GM18873 (cell line): ENCODE measurements at regions not wholly inside any gene's neighbourhood (a gene's known extent, or its start where the extent isn't known, plus 50 kb on each side); places are given as distances from the start of the nearest gene placed in this dataset.

Source experiments
- ATAC-seq: cut with Tn5 transposase; IDR thresholded peaks from one replicate; pipeline ENCODE4 v1.9.1; 2021; ENCODE audit warnings: mild to moderate bottlenecking, moderate library complexity, moderate number of reproducible peaks; ENCODE audit not compliant: unreplicated experiment, low FRiP score

DNA sequence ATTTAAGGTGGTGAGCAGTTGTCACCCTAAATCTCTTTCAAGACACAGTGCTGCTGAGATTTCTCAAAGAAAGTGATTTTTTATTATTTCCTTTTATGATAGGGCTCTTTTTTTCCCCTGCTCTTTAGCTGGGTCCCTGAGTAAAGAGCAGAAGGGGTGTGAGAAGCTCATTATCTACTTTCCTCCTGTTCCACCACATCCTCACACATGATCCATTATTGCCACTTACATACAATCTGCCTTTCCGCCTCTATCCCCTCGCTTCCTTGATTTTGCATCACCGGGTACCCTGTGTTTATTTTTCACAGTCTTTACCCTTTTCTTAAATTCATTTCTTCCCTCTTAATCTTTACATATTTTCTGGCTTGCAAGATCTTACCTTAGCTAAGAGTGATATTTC, 93.9 kb upstream of the CCDC85A start:
- no peak for ATAC-seq

DNA sequence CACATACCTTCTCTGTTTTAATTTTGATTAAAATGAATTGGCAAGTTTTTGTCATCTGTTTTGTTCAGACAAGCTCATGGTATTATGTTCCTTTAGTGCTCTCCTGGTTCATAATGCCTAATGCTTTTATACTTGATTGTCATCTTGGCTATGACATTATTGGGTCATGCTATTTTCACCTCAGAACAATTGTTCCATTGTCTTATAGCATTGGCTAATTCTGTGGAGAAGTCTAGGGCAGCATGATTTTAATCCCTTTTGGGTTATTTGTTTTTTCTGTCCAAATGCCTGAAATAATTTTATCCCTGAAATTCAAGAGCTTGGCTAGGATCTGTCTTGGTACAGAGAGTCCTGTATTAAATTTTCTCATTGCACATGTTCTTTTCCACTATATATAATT, 83.8 kb upstream of the CCDC85A start:
- ATAC-seq, result no peak

DNA sequence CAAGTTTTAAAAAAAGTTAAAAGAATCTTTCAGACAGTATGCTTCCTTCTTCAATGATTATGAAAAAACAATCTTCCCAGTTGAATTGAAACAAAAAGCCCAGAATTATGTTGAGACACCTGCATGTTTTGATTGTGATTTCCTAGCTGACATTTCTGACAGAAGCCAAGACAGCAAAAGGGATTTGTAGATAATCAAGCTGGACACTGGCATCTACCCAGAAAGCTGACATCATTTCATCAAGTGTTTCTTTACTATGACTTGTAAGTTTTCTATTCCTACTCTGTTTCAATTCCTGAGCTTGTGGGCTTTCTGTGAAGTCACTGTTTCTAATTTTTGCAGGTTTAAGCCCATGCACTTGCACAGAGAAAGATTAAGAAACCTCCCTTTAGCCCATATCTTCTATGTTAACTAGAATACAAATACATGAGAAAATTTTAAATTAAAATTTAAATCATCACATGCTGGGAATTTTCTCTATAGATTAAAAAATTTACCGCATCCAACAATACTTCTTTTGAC, 82.9 kb upstream of the CCDC85A start:
- ATAC-seq, result no peak

DNA sequence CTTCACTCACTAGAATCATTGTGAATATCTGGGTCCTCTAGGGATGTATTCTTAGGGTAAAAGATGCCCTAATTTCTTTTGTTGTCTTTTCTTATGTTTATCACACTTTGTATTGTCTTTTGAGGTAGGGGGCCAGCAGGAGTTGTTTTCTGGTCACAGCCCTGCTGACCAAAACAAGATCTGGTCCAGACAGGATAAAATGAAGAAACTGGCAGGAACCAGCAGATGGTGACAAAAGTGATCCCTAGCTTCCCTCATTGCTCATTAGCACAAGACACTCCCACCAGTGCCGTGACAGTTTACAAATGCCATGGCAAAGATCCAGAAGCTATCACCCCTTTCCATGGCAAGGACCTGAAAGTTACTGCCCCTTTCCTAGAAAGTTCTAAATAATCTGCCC, 81.7 kb upstream of the CCDC85A start:
- ATAC-seq, result no peak

DNA sequence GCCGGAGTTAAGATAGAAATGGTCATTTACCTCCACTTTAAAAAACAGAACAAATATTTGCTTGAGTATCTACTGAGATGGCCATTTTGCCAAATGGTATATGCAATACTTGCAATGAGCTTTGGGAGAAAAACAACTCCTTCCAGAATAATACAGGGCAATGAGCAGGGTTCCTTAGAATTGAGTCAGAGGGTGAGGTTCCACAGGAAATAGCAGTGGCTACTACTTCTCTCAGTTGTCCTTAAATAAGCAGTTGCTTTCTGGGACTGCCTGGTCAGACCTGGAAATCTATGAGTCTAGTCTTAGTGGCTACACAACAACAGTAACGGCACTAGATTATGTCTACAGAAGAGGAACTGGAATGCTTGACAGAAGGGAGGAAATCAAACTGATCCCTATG, 80.9 kb upstream of the CCDC85A start:
- ATAC-seq, result no peak

DNA sequence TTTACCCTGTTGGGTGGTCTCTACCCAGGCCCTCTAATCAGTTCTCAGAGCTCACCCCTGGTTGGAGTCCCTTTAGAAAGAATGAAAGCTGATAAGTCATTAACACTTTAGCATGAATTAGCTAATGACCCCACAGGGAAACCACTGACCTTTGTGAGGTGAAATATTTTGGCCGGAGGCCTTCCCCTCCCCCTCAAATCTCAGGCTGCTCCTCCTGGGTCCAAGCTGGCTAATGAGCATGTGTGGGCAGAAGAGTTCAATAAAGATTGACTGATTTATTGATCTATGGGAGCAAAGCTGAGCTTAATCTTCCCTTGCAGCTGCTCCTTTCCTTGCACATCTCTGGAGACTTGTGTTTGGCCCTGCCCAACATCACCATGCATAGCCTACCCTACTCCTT, 78.8 kb upstream of the CCDC85A start:
- no peak for ATAC-seq

DNA sequence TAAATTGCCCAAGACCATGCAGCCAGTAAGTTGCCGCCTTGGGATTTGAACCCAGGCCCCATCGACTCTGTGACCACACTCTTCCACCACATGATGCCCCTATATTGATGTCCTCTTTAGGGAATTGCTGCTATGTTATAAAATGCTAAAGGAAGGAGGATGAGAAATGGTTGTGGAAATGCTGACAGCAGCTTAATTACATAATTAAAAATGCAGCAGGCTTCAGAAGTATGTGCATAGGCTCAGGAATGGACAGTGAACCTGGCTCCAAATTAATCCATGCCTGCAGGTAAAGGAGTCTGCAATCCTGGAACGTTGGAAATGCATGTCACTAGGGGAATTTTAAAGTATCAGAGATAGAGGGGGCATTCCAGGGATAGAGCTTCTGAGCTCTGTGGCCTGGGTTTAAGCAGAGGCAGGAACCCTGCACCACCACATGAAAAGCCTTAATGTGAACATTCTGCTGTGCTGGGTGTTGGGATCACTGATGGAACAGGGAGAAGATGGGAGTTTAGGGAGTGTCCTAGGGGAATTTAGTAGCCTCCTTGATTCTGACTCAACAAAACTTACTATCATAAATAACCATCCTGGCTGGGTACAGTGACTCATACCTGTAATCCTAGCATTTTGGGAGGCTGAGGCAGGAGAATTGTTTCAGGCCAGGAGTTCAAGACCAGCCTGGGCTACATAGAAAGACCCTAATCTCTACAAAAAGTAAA, 76.1 kb upstream of the CCDC85A start:
- ATAC-seq, result no peak

DNA sequence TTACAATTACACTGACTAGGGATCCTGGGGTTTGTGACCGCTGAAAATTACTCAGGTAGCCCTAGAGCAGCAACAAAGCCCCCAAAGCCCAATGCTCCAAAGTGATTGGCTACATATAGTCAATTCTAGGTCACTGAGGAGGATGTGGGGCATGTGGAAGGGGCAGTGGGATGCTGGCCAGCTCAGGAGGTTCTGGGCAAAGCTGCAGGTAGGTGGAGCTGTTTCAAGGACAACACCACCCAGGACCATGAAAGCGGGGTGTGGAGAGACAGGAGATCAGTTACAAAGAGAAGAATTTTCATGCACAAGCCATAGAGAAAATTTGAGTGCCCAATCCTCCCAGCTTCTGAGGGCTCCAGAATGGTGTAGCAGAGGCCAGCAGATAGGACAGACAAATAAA, 75.0 kb upstream of the CCDC85A start:
- no peak for ATAC-seq

DNA sequence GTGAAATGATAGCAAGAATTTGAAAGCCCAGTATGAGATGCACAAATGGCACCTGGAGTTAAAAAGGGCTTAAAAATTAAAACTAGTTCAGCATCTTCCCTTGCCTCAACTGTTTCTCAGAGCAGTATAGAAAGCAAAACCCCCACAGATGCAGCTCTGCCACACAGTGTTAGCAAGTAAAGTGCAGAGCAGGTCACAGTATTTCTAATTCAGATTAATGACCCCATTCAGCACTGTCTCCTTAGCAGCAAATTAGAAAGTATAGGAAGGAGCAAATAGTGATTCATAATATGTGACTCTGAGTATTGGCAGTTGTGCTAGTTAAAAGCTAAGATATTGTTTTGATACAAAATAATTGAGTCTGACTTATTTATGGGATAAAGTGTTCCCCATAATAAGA, 73.8 kb upstream of the CCDC85A start:
- ATAC-seq, result no peak

DNA sequence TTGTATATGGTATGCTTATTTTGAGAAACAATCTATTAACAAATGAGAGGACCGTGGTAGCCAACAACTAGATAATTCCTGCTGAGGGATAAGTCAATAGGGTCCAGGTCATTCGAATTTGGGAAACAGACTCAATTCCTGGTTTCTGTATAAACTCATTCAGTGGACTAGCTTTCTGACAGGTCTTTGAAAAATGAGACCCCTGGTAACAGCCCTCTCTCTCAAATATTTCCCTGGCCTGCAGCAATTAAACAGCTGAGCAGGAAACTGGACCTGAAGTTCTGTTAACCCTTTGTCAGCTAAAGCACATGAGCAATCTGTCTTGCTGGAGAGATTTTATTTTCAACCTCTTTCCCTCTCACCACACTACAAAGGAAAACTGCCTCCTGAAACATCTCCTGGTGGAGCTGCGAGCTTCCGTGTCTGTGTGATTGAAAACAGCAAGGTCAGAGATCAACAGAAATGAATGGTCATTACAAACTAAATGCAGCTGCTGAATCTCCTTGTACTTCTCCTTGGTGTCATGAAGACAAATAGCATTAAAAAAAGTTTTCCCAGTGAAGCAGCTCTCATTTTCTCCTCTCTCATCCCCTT, 70.3 kb upstream of the CCDC85A start:
- ATAC-seq, result no peak

DNA sequence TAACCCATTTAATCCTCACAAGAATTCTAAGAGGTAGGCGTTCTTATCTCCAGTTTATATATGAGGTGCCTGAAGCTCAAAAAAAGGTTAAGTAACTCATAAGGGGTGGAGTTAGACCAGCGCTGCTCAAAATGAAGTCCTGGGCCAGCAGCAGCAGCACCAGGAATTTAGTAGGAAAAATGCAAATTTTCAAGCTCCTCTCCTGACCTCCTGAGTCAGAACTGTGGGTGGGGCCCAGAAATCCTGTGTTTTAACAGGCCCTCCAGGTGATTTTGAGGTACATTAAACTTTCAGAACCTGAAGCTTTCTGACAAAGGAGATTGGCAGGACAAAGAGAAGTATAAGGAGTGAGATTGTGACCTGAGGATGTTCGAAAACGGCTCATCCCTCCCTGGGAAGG, 66.0 kb upstream of the CCDC85A start:
- ATAC-seq, result no peak

DNA sequence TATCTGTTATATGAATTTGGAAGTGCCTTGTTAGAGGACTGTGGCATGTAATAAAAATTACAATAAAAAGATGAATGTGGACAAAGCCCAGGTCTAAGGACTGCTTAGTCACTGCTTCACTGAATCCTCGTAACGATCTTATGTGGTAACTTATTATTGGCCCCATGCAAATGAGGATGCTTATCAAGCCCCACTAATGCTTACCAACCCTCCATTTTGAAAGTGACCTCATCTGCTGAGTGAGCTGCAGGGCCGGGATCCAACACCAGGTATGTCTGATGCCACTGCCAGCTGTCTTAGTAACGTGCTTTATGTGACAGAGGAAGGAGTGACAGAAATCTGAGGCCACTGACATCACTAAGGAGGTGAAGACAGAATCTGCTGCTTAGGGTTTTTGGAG, 65.3 kb upstream of the CCDC85A start:
- ATAC-seq, result no peak

DNA sequence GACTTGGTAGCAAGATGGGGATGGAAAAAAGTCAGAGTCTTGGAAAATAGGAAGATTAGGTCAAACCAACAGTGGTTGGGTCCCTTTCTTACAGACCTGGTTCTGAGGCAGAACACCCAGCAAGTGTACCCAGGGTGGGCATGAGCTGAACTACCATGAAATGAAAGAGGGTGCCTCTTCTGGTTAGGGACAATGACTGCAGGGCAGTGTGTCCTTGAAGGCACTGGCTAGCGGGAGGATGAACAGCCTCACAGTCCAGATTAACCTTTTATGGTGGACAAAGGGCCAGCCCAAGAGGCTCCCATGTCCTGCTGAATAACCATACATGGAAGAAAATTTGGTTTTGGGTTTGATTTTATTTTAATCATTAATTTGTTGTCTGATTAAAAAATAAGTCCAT, 61.8 kb upstream of the CCDC85A start:
- no peak for ATAC-seq

DNA sequence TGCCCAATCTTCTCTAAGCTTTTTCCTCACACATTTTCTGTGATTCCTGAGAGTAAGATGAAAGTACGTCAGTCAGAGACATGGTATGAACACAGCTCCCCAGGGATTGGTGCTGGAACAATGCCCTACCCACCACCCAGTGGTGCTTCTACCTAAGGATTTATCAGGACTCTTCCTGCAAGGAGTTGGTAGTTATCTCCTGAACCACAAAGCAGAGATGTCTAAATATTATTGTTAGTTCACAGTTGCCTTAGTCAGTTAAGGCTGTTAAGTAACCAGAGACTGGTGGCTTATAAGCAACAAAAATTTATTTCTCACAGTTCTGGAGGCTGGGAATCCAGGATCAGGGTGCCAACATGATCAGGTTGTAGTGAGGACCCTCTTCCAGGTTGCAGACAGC, 60.3 kb upstream of the CCDC85A start:
- ATAC-seq, result no peak

DNA sequence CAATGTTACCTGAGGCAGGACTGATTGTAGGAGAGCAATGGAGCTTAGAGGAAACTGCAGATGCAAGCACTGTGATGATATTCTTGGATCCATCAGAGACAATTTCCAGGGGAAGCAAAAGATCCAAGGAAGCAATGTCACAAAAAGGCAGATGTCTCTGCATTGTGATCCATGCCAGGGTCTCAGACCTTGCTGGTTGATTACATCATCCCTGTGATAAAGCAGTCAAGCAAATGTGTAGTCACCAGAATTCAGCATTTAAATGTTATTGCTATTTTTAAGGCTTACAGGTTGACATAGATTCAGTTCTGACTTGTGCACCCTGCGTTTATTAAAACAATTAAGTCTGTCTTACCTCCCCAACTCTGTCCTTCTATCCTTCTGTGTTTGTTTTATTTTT, 56.8 kb upstream of the CCDC85A start:
- ATAC-seq, result no peak

DNA sequence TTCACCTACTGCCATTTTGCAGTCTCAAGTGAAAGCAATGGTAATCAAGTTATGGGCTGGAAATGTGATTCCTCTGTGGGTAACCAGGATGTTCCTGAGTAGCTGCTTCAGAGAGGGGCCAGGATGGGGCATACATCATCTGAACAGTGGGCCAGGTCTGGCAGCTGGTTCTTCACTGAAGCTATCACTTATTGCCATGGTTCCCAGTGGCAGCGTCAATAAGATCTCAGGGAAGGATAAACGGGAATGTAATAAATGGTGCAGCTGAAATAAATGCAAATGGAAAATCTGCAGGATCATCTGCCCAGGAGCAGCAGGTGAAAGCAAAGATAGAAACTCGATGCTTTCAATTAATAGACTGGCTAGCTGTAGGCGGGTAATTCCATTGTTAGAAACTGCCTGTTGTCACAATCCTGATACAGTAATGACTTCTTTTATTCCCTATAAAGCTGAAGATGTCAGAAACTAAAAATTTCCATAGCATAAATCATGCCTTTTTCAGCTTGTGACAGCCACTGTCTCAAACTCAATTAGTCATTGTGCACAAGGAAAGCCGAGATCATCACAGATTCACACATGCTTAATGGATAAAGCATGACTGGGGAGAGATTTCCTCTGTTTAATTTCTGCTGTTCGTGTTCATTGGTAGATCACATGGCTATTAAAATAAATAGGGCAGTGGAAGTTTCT, 56.2 kb upstream of the CCDC85A start:
- ATAC-seq, result no peak

DNA sequence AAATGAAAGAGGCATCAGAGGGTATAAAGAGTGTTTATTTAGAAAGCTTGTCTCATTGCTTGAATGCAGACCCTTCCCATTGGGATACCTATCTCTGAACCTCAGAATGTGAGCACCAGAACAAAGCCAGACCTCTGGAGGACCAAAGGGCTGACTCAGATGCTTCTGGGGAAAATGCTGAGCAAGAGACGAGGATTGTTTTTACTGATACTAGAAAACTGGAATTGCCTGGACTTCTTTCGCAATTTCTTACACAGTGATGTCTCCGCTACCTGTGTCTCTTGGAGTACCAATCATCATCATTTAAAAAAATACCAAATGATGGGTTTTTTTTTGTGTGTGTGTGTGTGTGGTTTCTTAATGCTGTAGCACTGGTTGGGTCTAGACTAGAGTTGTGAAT, 55.6 kb upstream of the CCDC85A start:
- ATAC-seq, result no peak

DNA sequence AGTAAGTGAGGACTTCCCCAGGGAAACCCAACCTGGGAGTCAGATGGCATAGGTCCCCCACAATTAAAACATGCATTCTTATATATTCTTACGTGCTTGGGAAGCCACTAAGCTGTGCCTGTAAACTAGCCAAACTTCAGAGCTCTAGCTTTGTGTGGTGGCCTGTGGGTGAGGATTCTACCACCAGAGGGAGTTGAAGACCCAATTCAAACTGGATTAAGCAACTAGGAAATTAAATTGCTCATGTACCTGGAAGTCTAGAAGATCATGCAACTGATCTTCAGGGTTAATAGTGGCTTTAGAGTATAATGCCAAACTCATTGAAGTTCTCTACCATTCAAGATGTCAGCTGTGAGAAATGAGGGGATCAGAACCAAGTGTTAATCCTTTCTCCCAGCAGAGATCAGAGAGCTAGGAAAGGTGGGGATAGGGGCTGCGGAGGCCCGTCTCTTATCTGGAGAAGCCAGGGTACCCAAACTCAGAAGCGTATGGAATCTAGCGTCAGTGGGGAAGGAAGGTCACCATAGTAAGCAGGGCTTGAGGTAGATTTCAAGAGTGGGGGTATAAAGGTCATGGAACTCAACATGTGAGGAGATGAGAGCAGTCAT, 53.2 kb upstream of the CCDC85A start:
- no peak for ATAC-seq

DNA sequence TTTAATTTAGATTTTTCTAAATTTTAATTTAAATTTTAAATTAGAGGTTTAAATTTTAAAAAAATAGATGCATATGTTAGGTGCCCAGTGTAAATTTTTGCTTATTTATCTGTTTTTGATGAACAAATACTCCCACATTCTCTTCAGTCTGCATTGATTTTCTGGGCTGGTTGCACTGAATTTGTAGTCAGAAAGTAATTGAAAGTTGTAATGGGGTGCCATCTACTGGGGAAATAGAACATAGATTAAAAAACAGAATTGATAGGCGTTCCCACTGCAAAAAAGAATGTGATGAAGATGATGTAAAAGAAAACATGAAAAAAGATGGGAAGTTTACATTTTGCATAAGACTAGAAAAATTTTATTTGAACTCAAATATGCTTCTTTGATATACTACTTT, 51.7 kb upstream of the CCDC85A start:
- ATAC-seq, result no peak

DNA sequence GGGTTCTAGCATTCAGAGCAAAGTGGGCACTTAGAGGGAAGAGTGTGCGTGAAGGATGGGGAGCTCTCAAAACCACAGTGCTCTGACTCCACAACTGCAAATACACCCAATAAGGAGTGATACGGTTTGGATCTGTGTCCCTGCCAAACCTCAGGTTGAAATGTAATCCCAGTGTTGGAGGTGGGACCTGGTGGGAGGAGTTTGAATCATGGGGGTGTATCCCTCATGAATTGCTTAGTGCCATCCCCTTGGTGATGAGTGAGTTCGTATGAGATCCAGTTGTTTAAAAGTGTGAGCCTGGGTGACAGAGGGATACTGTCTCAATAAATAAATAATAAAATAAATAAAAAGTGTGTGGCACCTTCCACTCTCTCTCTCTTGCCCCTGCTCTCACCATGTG, 50.3 kb upstream of the CCDC85A start:
- ATAC-seq, result no peak

DNA sequence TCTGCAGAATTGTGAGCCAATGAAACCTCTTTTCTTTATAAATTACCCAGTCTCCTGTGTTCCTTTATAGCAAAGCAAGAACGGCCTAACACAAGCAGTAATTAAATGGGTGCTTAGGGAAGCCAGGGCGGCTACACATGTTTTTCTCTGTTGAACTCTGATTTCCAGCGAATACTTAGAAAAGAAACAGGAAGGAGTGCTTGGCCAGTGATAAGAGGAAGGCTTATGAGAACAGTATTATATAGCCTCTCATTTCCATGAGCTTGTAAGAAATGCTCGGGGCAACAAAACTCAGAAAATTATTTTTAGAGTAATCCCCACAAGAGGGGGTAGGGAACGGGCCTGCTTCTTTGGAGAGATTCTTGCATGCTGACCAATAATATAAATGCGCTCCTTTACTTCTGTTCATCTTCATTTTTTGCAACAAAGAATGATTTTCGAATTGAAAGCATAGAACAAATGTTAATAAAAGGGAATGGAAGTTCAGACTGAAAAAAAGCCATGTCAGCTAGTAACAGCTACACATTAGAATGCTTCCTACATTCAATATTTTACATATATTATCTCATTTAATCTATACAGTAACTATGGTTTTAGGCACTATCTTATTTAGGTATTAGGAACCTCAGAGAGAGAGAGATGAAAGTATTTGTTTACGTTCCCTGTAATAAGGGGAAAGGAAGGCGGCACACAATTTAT, 49.7 kb upstream of the CCDC85A start:
- ATAC-seq, result no peak
